ENCODE measurements at regions not wholly inside any gene's neighbourhood (a gene's known extent, or its start where the extent isn't known, plus 50 kb on each side); places are given as distances from the start of the nearest gene placed in this dataset.

DNA sequence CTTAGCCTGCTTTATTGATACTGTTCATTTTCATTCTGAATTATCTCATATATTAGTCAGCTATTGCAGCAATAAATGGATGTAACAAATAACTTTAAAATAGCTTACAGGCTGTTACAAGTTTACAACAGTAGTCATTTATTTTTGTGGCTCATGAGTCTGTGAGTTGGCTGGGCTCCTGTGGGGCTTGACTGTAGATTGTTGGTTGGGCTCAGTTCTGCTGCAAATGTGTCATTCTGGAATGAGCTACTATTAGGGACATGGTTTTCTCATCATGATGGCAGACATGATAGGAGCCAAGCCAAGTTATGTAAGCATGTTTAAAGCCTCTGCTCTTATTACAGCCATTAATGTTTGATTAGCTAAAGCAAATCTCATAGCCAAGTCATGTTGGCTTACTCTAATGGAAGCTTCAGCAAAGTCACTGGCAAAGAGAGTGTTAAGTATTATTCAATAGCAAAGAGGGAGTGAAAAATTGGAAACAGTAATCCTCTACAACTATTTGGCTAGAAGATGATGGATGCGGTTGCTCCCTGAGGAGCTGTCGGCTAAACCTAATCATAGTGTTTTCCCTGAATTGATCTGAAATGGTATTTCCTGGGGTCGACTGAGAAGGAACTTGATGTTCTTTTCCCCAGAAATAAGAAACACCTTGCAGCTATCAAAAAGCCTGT, 391.3 kb downstream of the TDRD3 start:
- DNase-seq (ENCODE audit: extremely low spot score, unreplicated experiment), result no peak
- Mint-ChIP-seq H3K9me3 (ENCODE audit: unreplicated experiment) (no peaks in the 10 kb centered on the region), H3K36me3 (ENCODE audit: unreplicated experiment) (no peaks in the 10 kb centered on the region), H3K27ac (ENCODE audit: unreplicated experiment) (no peak overlapping the region), H3K4me1 (ENCODE audit: unreplicated experiment) (no peaks in the 10 kb centered on the region), H3K4me3 (ENCODE audit: unreplicated experiment) (no peak overlapping the region), H3K27me3 (ENCODE audit: unreplicated experiment) (no peaks in the 10 kb centered on the region)
- TF ChIP-seq CTCF (IDR thresholded peaks at IDR 0.05), result no peak

- no peak for TF ChIP-seq CTCF (IDR thresholded peaks at IDR 0.05)
- no peak for DNase-seq (ENCODE audit: extremely low spot score, unreplicated experiment)
- H3K9me3 Mint-ChIP-seq (ENCODE audit: unreplicated experiment), result no peaks in the 10 kb centered on the region
- H3K27ac Mint-ChIP-seq (ENCODE audit: unreplicated experiment), result no peak overlapping the region
- no peaks in the 10 kb centered on the region for H3K36me3 Mint-ChIP-seq (ENCODE audit: unreplicated experiment)
- H3K4me1 Mint-ChIP-seq (ENCODE audit: unreplicated experiment), result no peaks in the 10 kb centered on the region
- H3K4me3 Mint-ChIP-seq (ENCODE audit: unreplicated experiment), result no peak overlapping the region
- H3K27me3 Mint-ChIP-seq (ENCODE audit: unreplicated experiment), result no peaks in the 10 kb centered on the region
Observed at GRCh38 chr13:60787083-60787482, 390.1 kb downstream of the TDRD3 start.

- Mint-ChIP-seq H3K9me3 (ENCODE audit: unreplicated experiment) (peaks cover 7% of the 10 kb centered on the region), H3K4me1 (ENCODE audit: unreplicated experiment) (no peaks in the 10 kb centered on the region), H3K27ac (ENCODE audit: unreplicated experiment) (no peak overlapping the region), H3K27me3 (ENCODE audit: unreplicated experiment) (peaks cover 3% of the 10 kb centered on the region), H3K4me3 (ENCODE audit: unreplicated experiment) (no peak overlapping the region), H3K36me3 (ENCODE audit: unreplicated experiment) (no peaks in the 10 kb centered on the region)
- no peak for DNase-seq (ENCODE audit: extremely low spot score, unreplicated experiment)
- no peak for TF ChIP-seq CTCF (IDR thresholded peaks at IDR 0.05)
Observed at GRCh38 chr13:60772726-60773125, 375.7 kb downstream of the TDRD3 start.

DNA sequence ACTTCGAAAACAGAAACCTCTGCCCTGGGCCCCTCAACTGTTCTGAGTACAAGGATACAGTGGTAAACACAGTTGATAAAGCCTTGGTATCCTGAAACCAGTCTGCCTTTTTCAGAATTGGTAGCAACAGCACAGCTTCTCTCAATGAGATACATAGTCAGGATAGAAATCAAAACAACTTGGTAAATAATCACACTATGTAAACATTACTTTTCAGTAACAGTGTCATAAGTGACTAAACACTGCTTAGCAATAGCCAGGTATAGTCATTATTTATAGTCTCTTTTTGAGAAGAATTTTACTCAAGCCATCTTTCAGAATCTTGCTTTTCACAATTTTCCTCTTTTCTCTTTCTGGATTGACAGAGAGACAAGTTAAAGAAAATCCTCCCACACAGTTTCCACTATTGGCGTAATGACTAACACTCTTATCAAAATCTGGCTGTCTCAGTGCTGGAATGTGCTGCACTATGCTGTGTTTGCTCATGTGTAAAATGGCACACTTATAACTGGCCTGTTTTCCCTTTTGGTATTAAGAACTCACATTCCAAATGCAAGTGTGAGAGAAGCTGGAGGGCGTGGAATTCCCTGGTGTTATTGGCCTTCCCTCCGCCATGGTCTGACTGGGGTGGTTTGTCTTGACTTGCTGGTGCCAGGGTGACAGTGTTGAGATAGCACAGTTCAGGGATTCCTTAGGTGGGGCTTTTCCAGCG, 368.8 kb downstream of the TDRD3 start:
- no peak for DNase-seq (ENCODE audit: extremely low spot score, unreplicated experiment)
- peaks cover 5% of the 10 kb centered on the region for H3K9me3 Mint-ChIP-seq (ENCODE audit: unreplicated experiment)
- H3K36me3 Mint-ChIP-seq (ENCODE audit: unreplicated experiment), result no peaks in the 10 kb centered on the region
- TF ChIP-seq CTCF (IDR thresholded peaks at IDR 0.05), result no peak
- no peak overlapping the region for H3K27ac Mint-ChIP-seq (ENCODE audit: unreplicated experiment)
- H3K4me1 Mint-ChIP-seq (ENCODE audit: unreplicated experiment), result no peaks in the 10 kb centered on the region
- H3K4me3 Mint-ChIP-seq (ENCODE audit: unreplicated experiment), result no peak overlapping the region
- H3K27me3 Mint-ChIP-seq (ENCODE audit: unreplicated experiment), result no peaks in the 10 kb centered on the region

DNA sequence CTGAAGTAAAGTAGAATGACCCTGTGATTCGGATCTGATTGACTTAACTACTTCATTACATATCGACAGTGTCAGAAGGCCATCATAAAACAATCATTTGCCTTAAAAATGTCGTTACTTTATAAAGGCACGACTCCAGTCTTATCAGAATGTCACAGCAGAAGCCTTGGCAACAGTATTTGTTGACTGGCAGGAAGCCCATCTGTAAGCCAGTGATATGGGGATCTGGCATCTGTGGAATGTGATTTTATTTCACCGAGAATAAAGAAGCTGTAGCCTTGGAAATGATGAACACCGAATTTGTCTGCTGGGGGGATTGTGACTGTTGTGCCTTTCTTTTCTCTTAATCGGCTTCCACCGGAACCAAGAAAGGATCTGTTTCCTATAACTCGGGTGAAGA, 362.5 kb downstream of the TDRD3 start:
- H3K4me1 Mint-ChIP-seq (ENCODE audit: unreplicated experiment), result peaks cover 2% of the 10 kb centered on the region
- no peaks in the 10 kb centered on the region for H3K27me3 Mint-ChIP-seq (ENCODE audit: unreplicated experiment)
- no peak for TF ChIP-seq CTCF (IDR thresholded peaks at IDR 0.05)
- DNase-seq (ENCODE audit: extremely low spot score, unreplicated experiment), result no peak
- H3K9me3 Mint-ChIP-seq (ENCODE audit: unreplicated experiment), result no peaks in the 10 kb centered on the region
- H3K27ac Mint-ChIP-seq (ENCODE audit: unreplicated experiment), result no peak overlapping the region
- H3K4me3 Mint-ChIP-seq (ENCODE audit: unreplicated experiment), result no peak overlapping the region
- H3K36me3 Mint-ChIP-seq (ENCODE audit: unreplicated experiment), result no peaks in the 10 kb centered on the region

All from osteocyte (in vitro differentiated cells).